SK-N-SH (cell line): ENCODE measurements at regions not wholly inside any gene's neighbourhood (a gene's known extent, or its start where the extent isn't known, plus 50 kb on each side); places are given as distances from the start of the nearest gene placed in this dataset.

Source experiments
- CTCF ChIA-PET: fragments of 300-600, 350-600 bp; formaldehyde crosslinking; extraction: SDS; loops from one replicate; lab custom pipeline; 2021; lab: Yijun Ruan, JAX
- POLR2A ChIA-PET: fragments of 350-600 bp; sonication (Branson Sonifier 250); formaldehyde crosslinking; extraction: SDS; loops from one replicate; lab custom pipeline; 2020; ENCODE audit warnings: antibody characterized with exemption, inconsistent platforms; lab: Yijun Ruan, JAX
- DNase-seq: peaks from one replicate; pipeline ENCODE4 v3.0.0; 2012
- H2AFZ ChIP-seq: fragments of 200-600 bp; sonication (generic); 2 replicates; pipeline ENCODE4 v1.8.1; 2016; ENCODE audit warnings: antibody characterized with exemption, mild to moderate bottlenecking, low read depth
- H3F3A ChIP-seq: fragments of 200-600 bp; sonication (generic); replicated peaks from 2 replicates; pipeline ENCODE3; 2016; ENCODE audit warnings: antibody characterized with exemption, mild to moderate bottlenecking; ENCODE audit not compliant: insufficient read depth
- H3K27ac ChIP-seq, 2 experiments: fragments of 200-500 bp in 1 of 2; fragments of 200-600 bp in 1 of 2; sonication (Bioruptor generic) in 1 of 2; sonication (generic), shearing (Covaris generic) in 1 of 2; 2 replicates each; pipeline versions ENCODE4 v1.5.1 to v1.6.1; 2014 to 2016; ENCODE audit warnings: low read depth in 2 of 2, inconsistent platforms in 1 of 2, low read length in 1 of 2, mild to moderate bottlenecking in 1 of 2, mixed read lengths in 1 of 2
- H3K27me3 ChIP-seq: fragments of 200-600 bp; sonication (generic), shearing (Covaris generic); 2 replicates; pipeline ENCODE4 v1.6.1; 2016; ENCODE audit warnings: mixed run types; ENCODE audit not compliant: insufficient read depth
- H3K36me3 ChIP-seq, 2 experiments: fragments of 200-500 bp in 1 of 2; fragments of 200-600 bp in 1 of 2; sonication (Bioruptor generic) in 1 of 2; sonication (generic) in 1 of 2; replicated peaks in 1 of 2; 2 replicates each; pipeline versions ENCODE3 to v1.5.1; 2014 to 2016; ENCODE audit warnings: low read length in 1 of 2, mild to moderate bottlenecking in 1 of 2; ENCODE audit not compliant: insufficient read depth in 2 of 2, control insufficient read depth in 1 of 2
- H3K4me1 ChIP-seq, 2 experiments: fragments of 200-500 bp in 1 of 2; fragments of 200-600 bp in 1 of 2; sonication (Bioruptor generic) in 1 of 2; sonication (generic), shearing (Covaris generic) in 1 of 2; 2 replicates each; pipeline versions ENCODE4 v1.5.1 to v1.6.1; 2014 to 2016; ENCODE audit warnings: low read depth in 1 of 2, low read length in 1 of 2, mixed run types in 1 of 2; ENCODE audit not compliant: insufficient read depth in 2 of 2, control insufficient read depth in 1 of 2
- H3K4me2 ChIP-seq: fragments of 200-600 bp; sonication (generic), shearing (Covaris generic); 2 replicates; pipeline ENCODE4 v1.6.1; 2017; ENCODE audit warnings: mixed run types
- H3K4me3 ChIP-seq, 2 experiments: fragments of 200-500 bp in 1 of 2; fragments of 200-600 bp in 1 of 2; sonication (Bioruptor generic) in 1 of 2; sonication (generic), shearing (Covaris generic) in 1 of 2; 2 replicates each; pipeline versions ENCODE4 v1.5.1 to v1.8.1; 2014 to 2016; ENCODE audit warnings: low read depth in 2 of 2, inconsistent platforms in 1 of 2, low read length in 1 of 2, mild to moderate bottlenecking in 1 of 2, mixed read lengths in 1 of 2, moderate library complexity in 1 of 2
- H3K79me2 ChIP-seq: fragments of 200-600 bp; sonication (generic); 2 replicates; pipeline ENCODE4 v1.8.1; 2017; ENCODE audit warnings: mild to moderate bottlenecking; ENCODE audit not compliant: insufficient read depth
- H3K9ac ChIP-seq: fragments of 200-600 bp; sonication (generic); 2 replicates; pipeline ENCODE4 v1.6.1; 2017; ENCODE audit warnings: mixed run types
- H3K9me2 ChIP-seq: fragments of 200-600 bp; sonication (generic); 2 replicates; pipeline ENCODE4 v1.6.1; 2017; ENCODE audit warnings: mixed run types
- H3K9me3 ChIP-seq: fragments of 200-600 bp; sonication (generic); 2 replicates; pipeline ENCODE4 v1.6.1; 2017; ENCODE audit warnings: mixed run types, mild to moderate bottlenecking, moderate library complexity
- H4K20me1 ChIP-seq: fragments of 200-600 bp; sonication (generic); 2 replicates; pipeline ENCODE4 v1.6.1; 2017; ENCODE audit warnings: mild to moderate bottlenecking, mixed run types; ENCODE audit not compliant: insufficient read depth
- CHD2 ChIP-seq: fragments of 150-350 bp; IDR thresholded peaks from 2 replicates; pipeline ENCODE4 v1.6.1; 2018; ENCODE audit warnings: low read length; ENCODE audit not compliant: partially characterized antibody
- ELF1 ChIP-seq: IDR thresholded peaks from 2 replicates; pipeline ENCODE4 v1.4.0; 2012
- FOXJ3 ChIP-seq: sonication (generic); formaldehyde crosslinking; IDR thresholded peaks from 2 replicates; pipeline ENCODE4 v1.5.1; 2020; ENCODE audit warnings: mild to moderate bottlenecking, missing genetic modification reagents
- GATA2 ChIP-seq: sonication (generic); formaldehyde crosslinking; IDR thresholded peaks from 2 replicates; pipeline ENCODE4 v1.5.0; 2020; ENCODE audit warnings: mild to moderate bottlenecking, missing genetic modification reagents
- MXI1 ChIP-seq: IDR thresholded peaks from 2 replicates; pipeline ENCODE4 v1.6.1; 2012; ENCODE audit warnings: mild to moderate bottlenecking, low read depth, low read length, improper control_type of control experiment
- NFIC ChIP-seq: IDR thresholded peaks from 2 replicates; pipeline ENCODE4 v1.4.0; 2012; ENCODE audit warnings: borderline replicate concordance
- NRF1 ChIP-seq: IDR thresholded peaks from 2 replicates; pipeline ENCODE4 v1.6.1; 2012; ENCODE audit warnings: low read depth, mild to moderate bottlenecking, low read length
- REST ChIP-seq: IDR thresholded peaks from 2 replicates; pipeline ENCODE4 v1.6.1; 2012; ENCODE audit warnings: mild to moderate bottlenecking, low read depth, low read length, moderate library complexity
- RFX5 ChIP-seq: IDR thresholded peaks from 2 replicates; pipeline ENCODE4 v1.6.1; 2012; ENCODE audit warnings: mild to moderate bottlenecking, improper control_type of control experiment, low read length
- SIN3A ChIP-seq: IDR thresholded peaks from 2 replicates; pipeline ENCODE4 v1.6.1; 2012; ENCODE audit warnings: low read depth, mild to moderate bottlenecking, low read length, moderate library complexity, borderline replicate concordance
- SMC3 ChIP-seq: IDR thresholded peaks from 2 replicates; pipeline ENCODE4 v1.6.1; 2012; ENCODE audit warnings: low read depth, low read length, improper control_type of control experiment
- USF1 ChIP-seq: IDR thresholded peaks from 2 replicates; pipeline ENCODE4 v1.4.0; 2012; ENCODE audit warnings: low read depth, borderline replicate concordance
- YY1 ChIP-seq: IDR thresholded peaks from 2 replicates; pipeline ENCODE4 v1.4.0; 2012; ENCODE audit warnings: low read depth, mild to moderate bottlenecking
- ZBTB33 ChIP-seq: IDR thresholded peaks from 2 replicates; pipeline ENCODE4 v1.4.0; 2012; ENCODE audit warnings: low read depth, borderline replicate concordance
- WGBS: methylation state at CpG from one replicate; pipeline ENCODE4 v1.1.6; 2017; ENCODE audit warnings: low lambda C conversion rate; 5-methylcytosine and 5-hydroxymethylcytosine counted together

GRCh38 chr10:53624722-53625121, 852.1 kb upstream of the MBL2 start:
- no peak for TF ChIP-seq GATA2 (CRISPR knock-in tag)
- no peak for TF ChIP-seq YY1
- no peak for TF ChIP-seq NRF1
- TF ChIP-seq CHD2 = no peak
- TF ChIP-seq RFX5 = no peak
- TF ChIP-seq ELF1 = no peak
- no peak overlapping the region for H3K4me2 ChIP-seq
- no peaks in the 10 kb centered on the region for H4K20me1 ChIP-seq
- no peaks in the 10 kb centered on the region; a peak in 1 of 4 replicates for H3K4me1 ChIP-seq
- H3K79me2 ChIP-seq = no peaks in the 10 kb centered on the region
- no peak for DNase-seq
- no peaks in the 10 kb centered on the region for H3F3A ChIP-seq
- H3K9ac ChIP-seq = no peak overlapping the region
- no peak overlapping the region for H2AFZ ChIP-seq
- H3K27me3 ChIP-seq = no peaks in the 10 kb centered on the region
- no peak overlapping the region for H3K27ac ChIP-seq
- ChIA-PET POLR2A (no interaction called here), CTCF (no interaction called here)
- H3K4me3 ChIP-seq = no peak overlapping the region
- H3K9me3 ChIP-seq = no peaks in the 10 kb centered on the region
- H3K9me2 ChIP-seq = no peaks in the 10 kb centered on the region
- no peaks in the 10 kb centered on the region for H3K36me3 ChIP-seq
- WGBS = 49% methylated on average over 4 of the region's 4 CpGs

GRCh38 chr10:53622201-53622600, 849.6 kb upstream of the MBL2 start:
- Histone ChIP-seq H3K4me2 (no peak overlapping the region), H2AFZ (no peak overlapping the region), H3K79me2 (no peaks in the 10 kb centered on the region), H3F3A (no peaks in the 10 kb centered on the region), H3K27me3 (no peaks in the 10 kb centered on the region), H3K36me3 (no peaks in the 10 kb centered on the region), H3K4me1 (no peaks in the 10 kb centered on the region; a peak in 1 of 4 replicates), H3K9me2 (no peaks in the 10 kb centered on the region), H3K4me3 (no peak overlapping the region), H3K9ac (no peak overlapping the region), H3K9me3 (no peaks in the 10 kb centered on the region), H3K27ac (no peak overlapping the region), H4K20me1 (no peaks in the 10 kb centered on the region)
- ChIA-PET POLR2A (no interaction called here), CTCF (no interaction called here)
- DNase-seq = no peak
- 47% methylated on average over 2 of the region's 2 CpGs for WGBS
- TF ChIP-seq CHD2 (no peak), NFIC (no peak), ELF1 (no peak), FOXJ3 (CRISPR knock-in tag) (no peak), SMC3 (no peak), ZBTB33 (no peak), SIN3A (no peak), RFX5 (no peak)

- H3K4me2 ChIP-seq = no peak overlapping the region
- H2AFZ ChIP-seq = peak overlapping the region; percentile 52; the same call in 1 of the 2 replicates
- no peak overlapping the region for H3K9ac ChIP-seq
- no peaks in the 10 kb centered on the region; a peak in 1 of 4 replicates for H3K4me1 ChIP-seq
- no peaks in the 10 kb centered on the region for H3K9me2 ChIP-seq
- H3K4me3 ChIP-seq = no peak overlapping the region
- ChIA-PET POLR2A (no interaction called here), CTCF (no interaction called here)
- H3F3A ChIP-seq = no peaks in the 10 kb centered on the region
- H3K27me3 ChIP-seq = no peaks in the 10 kb centered on the region
- H3K9me3 ChIP-seq = no peaks in the 10 kb centered on the region
- no peaks in the 10 kb centered on the region for H3K79me2 ChIP-seq
- H3K36me3 ChIP-seq = no peaks in the 10 kb centered on the region
- no peak overlapping the region for H3K27ac ChIP-seq
- 20% methylated on average over 1 of the region's 2 CpGs for WGBS
- no peaks in the 10 kb centered on the region for H4K20me1 ChIP-seq
- DNase-seq = no peak
- TF ChIP-seq SMC3 (no peak), ELF1 (no peak), ZBTB33 (no peak), YY1 (no peak), NFIC (no peak), USF1 (no peak), REST (no peak), MXI1 (no peak)
Observed at GRCh38 chr10:53619671-53620070, 847.1 kb upstream of the MBL2 start.
